ENCODE measurements at regions not wholly inside any gene's neighbourhood (a gene's known extent, or its start where the extent isn't known, plus 50 kb on each side); places are given as distances from the start of the nearest gene placed in this dataset.

- H2AFZ ChIP-seq = no peak overlapping the region
- H3K4me1 ChIP-seq = no peaks in the 10 kb centered on the region
- H3K79me2 ChIP-seq = no peaks in the 10 kb centered on the region
- no peak for TF ChIP-seq CTCF (IDR thresholded peaks at IDR 0.05)
- no peaks in the 10 kb centered on the region for H3K27me3 ChIP-seq (ENCODE audit: control insufficient read depth, insufficient read depth, low read length)
- no peak overlapping the region for H3K4me3 ChIP-seq (ENCODE audit: low read depth, low read length)
- H3K4me2 ChIP-seq (ENCODE audit: low read length) = no peak overlapping the region
- H3K27ac ChIP-seq = no peak overlapping the region
- H3K36me3 ChIP-seq (ENCODE audit: control insufficient read depth, insufficient read depth, low read length) = no peaks in the 10 kb centered on the region
- no peak overlapping the region for H3K9ac ChIP-seq
- no peaks in the 10 kb centered on the region for H3K9me3 ChIP-seq (ENCODE audit: control insufficient read depth, low read length)
Observed at GRCh38 chr14:97959251-97959650, 1162.1 kb downstream of the VRK1 start.

GRCh38 chr14:97960436-97960835 lies 1163.3 kb downstream of the VRK1 start:
- no peak overlapping the region for H3K27ac ChIP-seq
- H3K27me3 ChIP-seq (ENCODE audit: control insufficient read depth, insufficient read depth, low read length) = no peaks in the 10 kb centered on the region
- no peaks in the 10 kb centered on the region for H3K9me3 ChIP-seq (ENCODE audit: control insufficient read depth, low read length)
- no peaks in the 10 kb centered on the region for H3K4me1 ChIP-seq
- H2AFZ ChIP-seq = no peak overlapping the region
- H3K36me3 ChIP-seq (ENCODE audit: control insufficient read depth, insufficient read depth, low read length) = no peaks in the 10 kb centered on the region
- H3K79me2 ChIP-seq = no peaks in the 10 kb centered on the region
- TF ChIP-seq CTCF (IDR thresholded peaks at IDR 0.05) = no peak
- no peak overlapping the region for H3K4me3 ChIP-seq (ENCODE audit: low read depth, low read length)
- H3K4me2 ChIP-seq (ENCODE audit: low read length) = no peak overlapping the region
- H3K9ac ChIP-seq = no peak overlapping the region

GRCh38 chr14:97970222-97970621 lies 1173.0 kb downstream of the VRK1 start:
- no peak for TF ChIP-seq CTCF (IDR thresholded peaks at IDR 0.05)
- H3K27me3 ChIP-seq (ENCODE audit: control insufficient read depth, insufficient read depth, low read length) = no peaks in the 10 kb centered on the region
- no peaks in the 10 kb centered on the region for H3K36me3 ChIP-seq (ENCODE audit: control insufficient read depth, insufficient read depth, low read length)

GRCh38 chr14:97975216-97975615 lies 1178.0 kb downstream of the VRK1 start:
- H3K4me3 ChIP-seq (ENCODE audit: low read depth, low read length) = no peak overlapping the region
- H3K36me3 ChIP-seq (ENCODE audit: control insufficient read depth, insufficient read depth, low read length) = no peaks in the 10 kb centered on the region
- H3K9ac ChIP-seq = no peak overlapping the region
- H3K27ac ChIP-seq = no peak overlapping the region
- H2AFZ ChIP-seq = no peak overlapping the region
- no peaks in the 10 kb centered on the region for H3K27me3 ChIP-seq (ENCODE audit: control insufficient read depth, insufficient read depth, low read length)
- H3K4me1 ChIP-seq = no peaks in the 10 kb centered on the region
- no peak for TF ChIP-seq CTCF (IDR thresholded peaks at IDR 0.05)
- no peak overlapping the region for H3K4me2 ChIP-seq (ENCODE audit: low read length)
- H3K9me3 ChIP-seq (ENCODE audit: control insufficient read depth, low read length) = no peaks in the 10 kb centered on the region
- no peaks in the 10 kb centered on the region for H3K79me2 ChIP-seq

More at GRCh38 chr14:97970222-97970621, 1173.0 kb downstream of the VRK1 start:
- Histone ChIP-seq H2AFZ (no peak overlapping the region), H3K4me1 (no peaks in the 10 kb centered on the region), H3K79me2 (no peaks in the 10 kb centered on the region), H3K27ac (no peak overlapping the region), H3K4me3 (ENCODE audit: low read depth, low read length) (no peak overlapping the region), H3K4me2 (ENCODE audit: low read length) (no peak overlapping the region), H3K9me3 (ENCODE audit: control insufficient read depth, low read length) (no peaks in the 10 kb centered on the region), H3K9ac (no peak overlapping the region)

GRCh38 chr14:97975962-97976361 lies 1178.8 kb downstream of the VRK1 start:
- Histone ChIP-seq H3K4me3 (ENCODE audit: low read depth, low read length) (no peak overlapping the region), H3K4me1 (no peaks in the 10 kb centered on the region), H3K4me2 (ENCODE audit: low read length) (no peak overlapping the region), H3K36me3 (ENCODE audit: control insufficient read depth, insufficient read depth, low read length) (no peaks in the 10 kb centered on the region), H2AFZ (no peak overlapping the region), H3K79me2 (no peaks in the 10 kb centered on the region), H3K9ac (no peak overlapping the region), H3K9me3 (ENCODE audit: control insufficient read depth, low read length) (no peaks in the 10 kb centered on the region), H3K27ac (no peak overlapping the region), H3K27me3 (ENCODE audit: control insufficient read depth, insufficient read depth, low read length) (no peaks in the 10 kb centered on the region)
- TF ChIP-seq CTCF (IDR thresholded peaks at IDR 0.05) = no peak
